Activated CD8-positive, alpha-beta T cell treated with anti-CD3 and anti-CD28 coated beads for 36 hours (primary cell): ENCODE measurements at regions not wholly inside any gene's neighbourhood (a gene's known extent, or its start where the extent isn't known, plus 50 kb on each side); places are given as distances from the start of the nearest gene placed in this dataset.

Experiments
- ATAC-seq: fragments of 200-7000 bp; cut with Tn5 transposase; one replicate; pipeline ENCODE4 v1.10.0; 2021; ENCODE audit warnings: mild to moderate bottlenecking, moderate library complexity
- CTCF ChIA-PET: fragments of 350-600 bp; sonication (Branson Sonifier 250); formaldehyde crosslinking; loops from one replicate; lab custom pipeline; 2021; ENCODE audit warnings: antibody characterized with exemption; lab: Charles Lee
- POLR2A ChIA-PET: fragments of 350-600 bp; sonication (Branson Sonifier 250); formaldehyde crosslinking; loops from one replicate; lab custom pipeline; 2021; ENCODE audit warnings: antibody characterized with exemption; lab: Charles Lee
- DNase-seq: peaks from one replicate; pipeline ENCODE4 v3.0.0-alpha.2; 2020
- H3K27ac Mint-ChIP-seq: one replicate; pipeline ENCODE4 v1.8.0; 2021; ENCODE audit warnings: mild to moderate bottlenecking, mixed read lengths
- H3K27me3 Mint-ChIP-seq: one replicate; pipeline ENCODE4 v1.8.0; 2021; ENCODE audit warnings: mixed read lengths
- H3K36me3 Mint-ChIP-seq: one replicate; pipeline ENCODE4 v1.8.0; 2021; ENCODE audit warnings: low read depth, mixed read lengths
- H3K4me1 Mint-ChIP-seq: one replicate; pipeline ENCODE4 v1.8.0; 2021; ENCODE audit warnings: low read depth, mixed read lengths
- H3K4me3 Mint-ChIP-seq: one replicate; pipeline ENCODE4 v1.8.0; 2021; ENCODE audit warnings: mild to moderate bottlenecking, moderate library complexity, mixed read lengths
- H3K9me3 Mint-ChIP-seq: one replicate; pipeline ENCODE4 v1.8.0; 2021; ENCODE audit warnings: mixed read lengths
- CTCF ChIP-seq: fragments of 200-600 bp; IDR thresholded peaks from one replicate; pipeline ENCODE4 v1.8.0; 2022; ENCODE audit warnings: antibody characterized with exemption, mild to moderate bottlenecking
- intact Hi-C: fragments of 100-400 bp; cut with micrococcal nuclease; formaldehyde crosslinking; loops from one replicate; pipeline ENCODE4 v1.10.0; 2022

- ChIA-PET POLR2A (no interaction called here), CTCF (no interaction called here)
- intact Hi-C loops: no loop called here
- Mint-ChIP-seq H3K27ac (no peak overlapping the region), H3K4me3 (no peak overlapping the region), H3K36me3 (no peaks in the 10 kb centered on the region), H3K4me1 (peaks cover 19% of the 10 kb centered on the region), H3K27me3 (no peaks in the 10 kb centered on the region), H3K9me3 (no peaks in the 10 kb centered on the region)
- TF ChIP-seq CTCF: no peak
- DNase-seq (no peak), ATAC-seq (no peak)
Observed at GRCh38 chr6:155970472-155970871, 514.8 kb upstream of the NOX3 start.

GRCh38 chr6:155968921-155969320, 513.3 kb upstream of the NOX3 start:
- H3K27ac Mint-ChIP-seq: no peak overlapping the region
- intact Hi-C loops: no loop called here
- POLR2A ChIA-PET: no interaction called here

GRCh38 chr6:155967322-155967721, 511.7 kb upstream of the NOX3 start:
- DNase-seq (no peak), ATAC-seq (no peak)
- intact Hi-C loops: no loop called here
- no peaks in the 10 kb centered on the region for H3K9me3 Mint-ChIP-seq
- CTCF ChIA-PET: no interaction called here
- H3K4me1 Mint-ChIP-seq: peaks cover 12% of the 10 kb centered on the region
- H3K27me3 Mint-ChIP-seq: no peaks in the 10 kb centered on the region
- TF ChIP-seq CTCF: no peak
- H3K36me3 Mint-ChIP-seq: no peaks in the 10 kb centered on the region
- H3K4me3 Mint-ChIP-seq: no peak overlapping the region
- POLR2A ChIA-PET: no interaction called here
- no peak overlapping the region for H3K27ac Mint-ChIP-seq

More at GRCh38 chr6:155968921-155969320, 513.3 kb upstream of the NOX3 start:
- DNase-seq (no peak), ATAC-seq (no peak)
- H3K36me3 Mint-ChIP-seq: no peaks in the 10 kb centered on the region
- H3K27me3 Mint-ChIP-seq: no peaks in the 10 kb centered on the region
- CTCF ChIA-PET: no interaction called here
- no peak overlapping the region for H3K4me3 Mint-ChIP-seq
- no peaks in the 10 kb centered on the region for H3K9me3 Mint-ChIP-seq
- TF ChIP-seq CTCF: no peak
- peaks cover 19% of the 10 kb centered on the region for H3K4me1 Mint-ChIP-seq

GRCh38 chr6:155964544-155964943, 508.9 kb upstream of the NOX3 start:
- Mint-ChIP-seq H3K4me1 (no peaks in the 10 kb centered on the region), H3K36me3 (no peaks in the 10 kb centered on the region), H3K9me3 (no peaks in the 10 kb centered on the region), H3K27ac (no peak overlapping the region), H3K4me3 (no peak overlapping the region), H3K27me3 (no peaks in the 10 kb centered on the region)
- no peak for DNase-seq
- CTCF ChIA-PET: no interaction called here
- TF ChIP-seq CTCF: no peak
- intact Hi-C loops: no loop called here
- POLR2A ChIA-PET: no interaction called here
- no peak for ATAC-seq

GRCh38 chr6:155962276-155962675, 506.6 kb upstream of the NOX3 start:
- no peaks in the 10 kb centered on the region for H3K4me1 Mint-ChIP-seq
- no peak overlapping the region for H3K4me3 Mint-ChIP-seq
- no peaks in the 10 kb centered on the region for H3K36me3 Mint-ChIP-seq
- POLR2A ChIA-PET: no interaction called here
- H3K27me3 Mint-ChIP-seq: no peaks in the 10 kb centered on the region
- CTCF ChIA-PET: no interaction called here
- H3K9me3 Mint-ChIP-seq: no peaks in the 10 kb centered on the region
- H3K27ac Mint-ChIP-seq: no peak overlapping the region
- DNase-seq: no peak
- ATAC-seq: no peak
- TF ChIP-seq CTCF: no peak
- intact Hi-C loops: no loop called here
